Iris pigment epithelial cell (primary cell): ENCODE measurements at regions not wholly inside any gene's neighbourhood (a gene's known extent, or its start where the extent isn't known, plus 50 kb on each side); places are given as distances from the start of the nearest gene placed in this dataset.
A peak's percentile ranks its signal among the peaks of the same experiment; 100 is the strongest.

Source experiments
- DNase-seq: peaks from one replicate; pipeline ENCODE4 v3.0.0-alpha.2; 2011; ENCODE audit warnings: low read depth

DNA sequence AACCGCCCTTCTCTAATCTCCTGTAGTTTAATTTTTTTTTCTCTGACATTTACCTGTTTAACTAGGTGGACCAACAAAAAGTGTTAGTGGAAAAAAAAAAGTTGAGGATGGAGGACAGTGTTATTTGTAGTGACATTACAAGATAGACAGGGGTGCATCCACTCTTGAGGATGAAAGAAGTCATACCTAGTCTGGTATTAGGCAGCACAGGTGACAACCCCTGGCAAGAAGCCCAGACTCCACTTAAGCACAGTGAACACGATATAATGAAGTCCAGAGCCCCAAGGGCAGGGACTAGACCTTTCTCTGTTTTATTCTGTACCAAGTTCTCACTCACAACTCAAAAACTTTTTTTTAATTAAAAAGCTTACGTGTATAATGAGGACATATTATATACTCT, 268.4 kb downstream of the GPR37 start:
- no peak for DNase-seq

DNA sequence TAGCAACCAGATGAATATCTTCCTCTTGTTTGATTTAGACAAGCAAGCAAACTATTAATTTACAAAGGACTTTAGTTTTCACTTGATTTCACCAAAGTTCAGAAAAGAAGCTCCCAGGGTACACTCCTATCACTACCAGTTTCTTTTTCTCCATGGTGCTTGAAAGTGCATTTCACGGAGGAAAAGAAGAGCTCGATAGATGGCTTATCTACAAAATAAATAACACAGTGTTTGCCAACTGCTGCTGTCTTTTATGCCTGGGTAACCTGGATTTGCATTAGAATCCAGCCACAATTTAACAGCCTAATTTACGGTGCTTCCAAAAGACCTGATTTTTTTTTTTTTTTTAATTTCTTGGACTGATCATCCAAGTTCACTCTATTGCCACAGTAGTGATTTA, 275.7 kb downstream of the GPR37 start:
- DNase-seq, result no peak

DNA sequence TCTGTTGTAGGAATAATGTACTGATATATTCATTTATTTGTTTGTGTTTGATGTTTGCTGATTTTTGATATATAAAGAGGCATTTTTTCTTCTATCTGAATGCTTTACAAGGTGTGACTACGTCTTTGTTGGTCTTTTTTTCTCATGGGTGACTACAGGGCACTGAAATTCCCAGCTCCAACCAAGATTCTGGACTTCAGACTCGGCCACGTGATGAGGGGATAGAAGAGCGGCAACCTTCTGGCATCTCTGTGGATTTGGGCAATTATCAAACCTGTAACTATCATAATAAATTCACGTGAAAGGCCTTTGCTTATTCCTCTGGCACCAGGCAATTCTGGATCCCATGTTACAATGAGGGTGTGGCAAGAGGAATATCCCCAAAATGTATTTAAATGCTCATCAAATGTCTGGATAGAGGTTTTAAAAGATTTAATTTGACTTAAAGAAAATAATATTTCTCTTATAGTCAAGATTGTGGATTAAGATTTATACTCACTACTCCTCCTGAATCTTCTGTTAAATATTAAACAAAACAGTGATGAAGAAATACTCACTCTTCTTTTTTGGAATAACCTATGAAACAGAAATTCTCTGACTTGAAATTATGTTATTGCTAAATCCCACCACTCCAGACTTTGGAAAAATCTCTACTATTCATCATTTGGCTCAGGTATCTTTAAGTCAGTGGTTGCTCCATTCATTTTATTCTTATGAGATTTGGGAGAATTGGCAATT, 276.3 kb downstream of the GPR37 start:
- no peak for DNase-seq

DNA sequence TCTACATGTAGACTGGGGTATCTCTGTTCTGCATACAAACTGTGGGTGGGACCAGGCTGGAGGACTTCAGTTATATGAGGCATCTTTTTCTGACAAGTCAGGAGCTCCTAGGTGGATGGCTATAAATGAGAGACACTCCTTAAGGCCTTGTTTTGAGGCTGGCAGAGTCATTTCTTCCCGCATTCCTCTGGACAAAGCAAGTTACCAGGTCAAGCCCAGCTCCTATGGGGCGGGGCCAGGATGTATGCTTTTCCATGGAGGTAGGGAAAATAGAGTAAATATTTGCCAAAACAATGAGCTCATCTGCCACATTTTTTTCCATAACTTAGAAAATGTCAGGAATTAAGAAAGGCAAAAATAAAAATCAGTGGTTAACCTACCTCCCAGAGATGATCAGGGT, 283.4 kb downstream of the GPR37 start:
- no peak for DNase-seq

DNA sequence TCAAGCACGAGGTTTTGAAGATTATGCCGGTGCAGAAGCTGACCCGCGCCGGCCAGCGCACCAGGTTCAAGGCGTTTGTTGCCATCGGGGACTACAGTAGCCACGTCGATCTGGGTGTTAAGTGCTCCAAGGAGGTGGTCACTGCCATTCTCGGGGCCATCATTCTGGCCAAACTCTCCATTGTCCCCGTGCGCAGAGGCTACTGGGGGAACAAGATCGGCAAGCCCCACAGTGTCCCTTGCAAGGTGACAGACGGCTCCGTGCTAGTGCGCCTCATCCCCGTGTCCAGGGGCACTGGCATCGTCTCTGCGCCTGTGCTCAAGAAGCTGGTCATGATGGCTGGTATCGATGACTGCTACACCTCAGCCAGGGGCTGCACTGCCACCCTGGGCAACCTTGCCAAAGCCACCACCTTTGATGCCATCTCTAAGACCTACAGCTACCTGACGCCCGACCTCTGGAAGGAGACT, 284.7 kb downstream of the GPR37 start:
- no peak for DNase-seq

DNA sequence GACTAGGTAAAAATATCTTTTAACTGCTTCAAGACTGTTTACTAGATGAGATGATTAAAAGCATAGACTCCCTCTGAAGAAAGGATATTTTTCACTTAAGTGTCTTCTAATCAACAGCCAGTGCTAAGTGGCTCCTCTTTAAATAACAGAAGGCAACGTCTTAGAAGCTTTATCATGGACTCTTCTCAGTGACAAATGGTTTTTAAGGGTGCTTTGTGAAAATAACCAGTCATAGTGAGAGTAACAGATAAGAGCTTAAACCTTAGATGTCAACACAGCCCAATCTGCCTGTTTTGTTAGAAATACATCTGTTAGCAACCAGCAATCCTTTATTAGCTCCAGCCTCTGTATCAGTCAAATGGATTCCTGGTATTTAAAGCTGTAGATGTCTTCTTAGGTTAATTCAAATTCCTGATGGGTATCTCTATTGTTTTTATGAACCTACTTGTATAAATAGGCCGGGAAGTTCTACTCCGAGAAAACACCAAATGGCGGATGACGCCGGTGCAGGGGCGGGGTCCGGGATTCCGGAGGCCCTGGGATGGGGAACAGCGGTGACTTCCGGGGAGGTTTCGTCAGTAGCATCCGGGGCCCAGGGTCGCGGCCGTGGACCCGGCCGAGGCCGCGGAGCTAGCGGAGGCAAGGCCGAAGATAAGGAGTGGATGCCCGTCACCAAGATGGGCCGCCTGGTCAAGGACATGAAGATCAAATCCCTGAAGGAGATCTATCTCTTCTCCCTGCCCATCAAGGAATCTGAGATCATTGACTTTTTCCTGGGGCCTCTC, 285.4 kb downstream of the GPR37 start:
- DNase-seq, result no peak

DNA sequence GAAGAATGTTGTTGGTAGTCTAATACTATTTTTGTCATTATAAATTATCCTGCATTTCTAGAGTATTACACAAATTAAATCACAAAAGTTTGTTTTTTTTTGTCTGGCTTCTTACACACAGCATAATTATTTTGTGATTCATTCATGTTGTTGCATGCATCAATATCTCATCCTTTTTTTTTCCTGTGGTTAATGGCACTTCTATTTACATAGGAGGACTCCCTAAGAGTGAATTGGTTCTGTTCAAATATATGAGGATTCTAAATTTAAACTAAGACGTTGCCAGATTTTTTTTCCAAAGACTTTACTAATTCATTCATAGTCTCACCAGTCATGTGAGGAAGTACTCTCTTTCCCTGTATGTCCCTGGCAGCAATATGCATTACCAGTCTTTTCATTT, 303.3 kb downstream of the GPR37 start:
- peak; percentile 60 for DNase-seq

DNA sequence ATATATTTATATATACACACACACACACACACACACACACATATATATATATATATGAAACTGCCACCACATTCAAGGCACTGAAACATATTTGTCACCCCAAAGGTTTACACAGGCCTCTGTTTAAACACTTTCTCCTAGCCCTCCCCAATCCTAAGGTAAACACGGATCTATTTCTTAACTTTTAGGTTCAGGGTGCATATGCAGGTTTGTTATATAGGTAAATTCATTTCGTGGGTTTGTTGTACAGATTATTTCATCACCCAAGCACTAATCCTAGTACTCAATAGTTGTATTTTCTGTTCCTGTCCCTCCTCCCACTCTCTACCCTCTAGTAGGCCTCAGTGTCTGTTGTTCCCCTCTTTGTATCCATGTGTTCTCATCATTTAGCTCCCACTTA, 305.0 kb downstream of the GPR37 start:
- no peak for DNase-seq

DNA sequence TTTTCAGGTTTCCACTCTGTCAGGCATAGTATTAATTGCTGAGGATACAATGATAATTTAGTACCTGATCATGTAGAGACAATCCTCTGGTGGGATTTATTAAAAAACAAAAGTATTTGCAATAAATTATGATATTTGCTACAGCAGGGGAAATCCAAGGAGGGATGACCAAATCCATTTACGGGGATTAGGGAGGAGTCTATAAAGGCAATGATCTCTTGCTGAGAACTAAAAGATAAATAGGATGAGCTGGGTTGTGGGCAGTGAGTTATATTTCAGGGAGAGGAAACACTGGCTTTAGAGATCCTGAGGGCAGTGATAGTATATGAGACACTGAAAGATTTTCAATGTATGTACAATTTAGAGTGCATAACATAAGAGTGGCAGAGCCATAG, 305.5 kb downstream of the GPR37 start:
- DNase-seq, result no peak

DNA sequence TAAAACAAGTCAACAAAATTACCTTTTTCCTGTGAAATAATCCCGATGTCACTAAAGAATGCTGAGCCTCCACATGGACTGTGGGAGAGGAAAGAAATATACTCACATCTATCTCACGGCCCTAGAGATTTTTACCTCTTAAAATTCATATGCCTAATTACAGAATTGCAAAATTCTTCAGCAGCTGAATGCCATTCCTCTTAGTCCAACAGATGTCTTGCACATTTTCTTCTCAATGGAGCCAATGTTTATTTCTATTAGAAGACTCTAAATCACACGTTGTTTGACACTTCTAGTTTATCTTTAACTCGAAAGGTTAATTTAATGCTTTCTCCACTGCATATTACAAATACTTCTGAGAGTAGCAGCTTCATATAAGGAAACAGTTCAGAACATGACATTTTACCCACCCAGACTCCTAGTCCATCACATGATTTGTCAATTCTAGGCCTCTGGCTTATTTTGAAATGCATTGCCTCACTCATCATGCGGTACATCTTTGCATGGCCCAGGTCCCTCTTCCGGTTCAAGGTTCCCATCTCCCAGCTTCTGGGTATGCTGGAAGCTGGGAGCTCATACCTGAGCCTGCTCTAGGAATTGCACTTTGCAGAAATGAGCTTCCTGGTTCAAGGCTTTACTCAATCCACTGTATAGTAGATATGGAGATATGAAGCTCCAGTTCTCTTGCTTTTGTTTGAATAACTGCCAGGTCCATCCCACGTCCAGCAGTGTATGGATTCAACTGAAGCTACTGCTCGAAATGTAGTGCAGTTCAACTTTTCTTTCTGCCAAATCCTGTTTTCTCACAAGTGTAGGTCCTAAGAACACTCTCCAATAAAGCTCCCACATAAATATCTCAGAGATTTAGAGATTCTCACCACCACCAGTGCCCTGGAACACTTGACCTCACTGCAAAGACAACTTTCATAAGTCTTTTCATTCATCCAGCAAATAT, 306.2 kb downstream of the GPR37 start:
- DNase-seq, result peak; percentile 71

DNA sequence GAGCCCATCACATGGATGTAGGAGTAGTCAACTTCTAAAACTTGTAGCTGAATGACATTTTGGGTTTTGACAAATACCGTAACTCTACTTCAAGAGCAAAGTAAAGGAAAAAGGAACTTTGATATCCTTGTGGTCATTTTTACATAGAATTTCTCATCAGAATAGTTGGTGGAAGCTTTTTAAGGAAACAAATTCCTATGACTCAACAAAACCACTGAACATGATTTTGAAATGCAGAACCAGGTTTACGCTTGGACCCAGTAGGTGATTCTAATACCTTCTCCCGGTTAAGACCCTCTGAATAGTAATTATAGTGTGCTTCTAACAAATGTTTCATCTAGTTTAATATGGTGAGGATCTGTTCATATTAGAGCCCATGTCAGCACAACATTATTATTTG, 307.8 kb downstream of the GPR37 start:
- DNase-seq, result peak; percentile 54

DNA sequence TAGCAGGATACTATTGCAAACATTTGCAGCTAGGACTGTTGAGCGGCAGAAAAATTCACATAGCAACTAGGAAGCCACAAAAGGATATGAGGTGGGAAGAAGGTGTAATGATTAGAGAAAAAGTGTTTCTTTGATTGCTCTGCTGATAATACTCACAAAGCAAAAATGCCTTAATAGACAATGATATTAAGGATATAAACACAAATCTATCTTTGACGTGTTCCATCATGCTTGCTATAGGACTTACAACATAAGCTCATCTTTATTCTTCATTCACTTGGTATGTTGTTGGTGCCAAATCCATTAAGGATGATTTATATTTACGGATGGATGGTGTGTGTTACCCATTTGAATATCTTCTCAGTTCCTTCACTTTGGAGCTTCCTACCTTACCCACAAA, 309.3 kb downstream of the GPR37 start:
- DNase-seq, result no peak

DNA sequence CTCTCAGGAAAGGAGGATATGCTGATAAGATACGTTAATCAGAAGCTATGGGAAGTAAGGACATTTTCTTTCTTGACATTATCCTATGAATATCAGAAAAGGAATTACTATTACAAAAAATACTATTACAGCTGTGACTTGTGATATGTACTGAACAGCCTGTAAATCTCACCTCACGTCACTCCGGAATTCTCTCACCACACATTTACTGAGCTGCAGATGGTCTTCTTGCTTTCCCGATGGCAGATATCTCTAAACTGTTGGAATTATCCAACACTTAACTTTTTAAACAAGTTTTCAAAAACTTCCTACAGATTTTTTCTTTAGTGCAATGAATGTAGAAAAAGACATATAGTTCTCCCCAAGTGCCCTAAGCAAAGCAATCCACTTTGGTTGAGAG, 313.4 kb downstream of the GPR37 start:
- DNase-seq, result no peak

DNA sequence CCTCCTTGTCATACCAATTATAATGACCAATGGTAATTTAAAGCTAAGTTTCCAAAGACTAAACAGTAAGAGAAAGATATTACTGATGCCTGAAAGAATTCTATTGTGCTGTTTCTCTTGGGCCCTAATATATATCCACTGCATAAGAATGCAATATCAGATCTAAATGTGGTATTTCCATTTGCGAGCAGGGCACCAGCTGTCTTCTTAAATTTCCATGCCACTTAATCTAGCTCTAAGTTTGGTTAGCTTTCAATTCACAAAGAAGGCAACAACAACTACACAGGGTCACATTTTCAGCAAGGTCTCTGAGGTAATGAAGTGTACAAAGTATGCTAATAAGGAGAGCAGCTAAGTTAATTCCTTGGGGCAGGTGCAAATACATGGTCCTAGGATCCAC, 315.7 kb downstream of the GPR37 start:
- DNase-seq, result no peak

DNA sequence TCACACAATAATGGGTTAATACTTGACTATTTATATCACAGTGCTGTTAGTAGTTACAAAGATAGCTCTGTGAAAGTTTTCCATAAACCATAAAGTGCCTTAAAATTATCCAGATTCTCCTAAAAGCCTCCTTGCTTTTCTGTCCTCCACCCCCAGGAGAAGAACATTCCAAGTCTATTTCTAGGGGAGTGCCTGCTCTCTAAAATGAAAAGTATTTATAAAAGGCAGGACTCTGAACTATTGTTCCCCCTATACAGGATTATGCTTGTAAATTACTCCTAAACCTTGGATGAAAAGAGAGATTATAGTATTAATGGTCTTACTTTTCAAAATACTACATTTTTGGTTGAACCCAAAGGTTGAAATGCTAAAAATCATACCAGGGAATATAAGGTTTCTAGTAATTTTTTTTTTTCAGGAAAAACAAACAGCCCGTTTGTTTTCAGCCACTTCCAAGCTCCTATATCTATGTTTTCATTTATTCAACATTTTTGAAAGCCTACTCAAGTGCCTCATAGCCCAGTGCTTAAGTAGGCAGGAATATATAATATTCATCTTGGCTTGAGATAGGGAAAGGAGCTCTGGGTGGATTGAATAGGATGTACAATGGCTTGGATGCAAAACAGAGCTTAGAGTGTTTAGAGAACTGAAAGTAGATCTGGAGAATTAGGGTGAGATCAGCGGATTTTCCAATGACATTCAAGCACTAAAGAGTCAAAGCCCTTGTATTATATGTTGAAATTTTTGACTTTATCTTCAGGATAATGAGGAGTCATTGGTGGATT, 320.7 kb downstream of the GPR37 start:
- no peak for DNase-seq

DNA sequence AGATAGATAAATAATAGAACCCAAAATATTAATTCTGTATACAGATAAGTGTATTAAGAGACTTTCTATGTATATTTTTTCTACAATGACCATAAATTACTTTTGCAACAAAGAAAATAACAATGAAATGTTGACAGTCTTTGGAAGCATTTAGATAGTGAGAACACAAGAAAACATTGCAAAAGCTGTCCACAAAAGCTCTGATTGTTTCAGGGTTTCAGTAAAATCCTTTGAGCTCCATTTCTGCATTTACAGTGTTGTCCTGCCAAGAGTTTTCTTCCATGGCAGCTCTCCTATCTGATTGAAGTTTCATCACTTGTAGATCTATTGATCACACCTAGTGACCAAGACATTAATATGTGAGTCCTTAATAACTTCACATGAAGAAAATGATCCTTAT, 321.8 kb downstream of the GPR37 start:
- no peak for DNase-seq

DNA sequence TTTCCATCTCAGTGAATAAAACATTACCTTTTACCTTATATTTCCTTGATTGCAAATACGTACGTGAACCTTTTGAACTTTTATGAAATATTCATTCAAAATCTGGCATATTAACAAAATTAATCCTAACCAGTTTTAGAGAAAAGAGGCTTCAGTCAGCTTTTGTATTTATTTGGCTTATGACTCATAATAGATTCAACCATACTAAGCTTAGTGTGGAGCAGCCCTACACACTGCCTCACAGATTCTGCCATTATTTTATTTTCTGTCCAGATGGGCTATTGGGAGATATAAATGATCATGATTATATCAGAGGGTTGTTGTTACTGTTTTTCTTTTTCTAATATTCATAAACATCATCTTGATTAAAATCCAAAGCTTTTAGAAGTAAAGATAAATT, 325.5 kb downstream of the GPR37 start:
- peak; percentile 8 for DNase-seq

DNA sequence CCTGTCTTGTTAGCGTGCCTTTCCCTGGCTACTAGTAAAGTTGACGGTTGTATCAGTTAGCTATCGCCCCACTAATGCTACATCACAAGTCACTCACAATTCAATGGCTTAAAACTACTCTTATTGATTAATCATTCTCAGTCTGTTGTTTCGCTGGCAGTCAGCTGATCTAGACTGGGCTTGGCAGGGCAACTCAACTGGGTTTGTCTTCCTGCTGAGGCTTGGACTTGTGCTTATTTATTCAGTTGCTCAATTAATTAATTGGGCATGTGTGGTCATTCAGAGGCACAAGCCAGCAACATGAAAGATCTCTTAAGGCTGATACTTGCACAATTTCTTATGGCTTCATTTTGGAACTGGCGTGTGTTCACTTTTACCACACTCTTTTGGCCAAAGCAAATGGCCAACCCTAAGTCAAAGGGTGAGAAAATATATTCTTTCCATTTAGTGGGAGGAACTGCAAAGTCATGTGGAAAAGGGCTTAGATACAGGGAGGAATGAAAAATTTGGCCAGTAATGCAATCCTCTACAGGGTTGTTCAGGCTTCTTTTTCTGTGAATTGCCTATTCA, 333.5 kb downstream of the GPR37 start:
- no peak for DNase-seq

DNA sequence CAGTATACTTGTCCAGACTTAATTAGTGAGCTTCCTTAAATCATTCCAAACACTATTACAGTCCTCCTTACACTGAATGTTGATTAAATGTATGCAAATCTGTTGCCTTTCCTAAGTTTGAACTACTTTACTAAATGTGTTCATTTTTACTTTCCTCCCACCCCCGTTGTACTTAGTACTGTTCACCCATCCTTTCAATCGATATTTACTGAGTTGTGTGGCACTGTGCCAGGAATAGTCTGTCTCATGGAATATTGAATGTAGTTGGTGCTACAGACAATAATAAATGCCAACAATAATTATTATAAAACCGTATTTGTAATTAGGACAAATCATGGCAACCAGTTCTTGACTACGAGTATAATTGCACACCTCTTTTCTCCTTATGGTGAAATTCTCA, 335.7 kb downstream of the GPR37 start:
- no peak for DNase-seq

DNA sequence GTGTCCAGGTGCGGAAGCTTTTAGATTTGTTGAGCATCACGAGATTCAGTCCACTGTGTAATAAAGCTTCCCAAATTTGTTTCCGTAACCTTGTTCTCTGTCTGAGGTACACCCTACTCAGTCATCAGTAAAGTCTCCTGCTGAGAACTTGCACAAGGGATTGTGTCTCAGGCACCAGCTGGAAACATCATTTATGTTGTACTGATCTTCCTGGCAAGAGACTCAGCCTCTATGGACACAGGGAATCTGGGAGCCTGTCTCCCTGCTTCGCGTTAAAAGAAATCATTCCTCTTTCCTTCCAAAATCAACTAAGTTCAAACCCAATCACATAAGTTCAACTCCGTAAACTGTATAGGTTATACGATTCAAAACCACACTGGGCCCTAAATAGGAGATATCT, 336.8 kb downstream of the GPR37 start:
- no peak for DNase-seq

DNA sequence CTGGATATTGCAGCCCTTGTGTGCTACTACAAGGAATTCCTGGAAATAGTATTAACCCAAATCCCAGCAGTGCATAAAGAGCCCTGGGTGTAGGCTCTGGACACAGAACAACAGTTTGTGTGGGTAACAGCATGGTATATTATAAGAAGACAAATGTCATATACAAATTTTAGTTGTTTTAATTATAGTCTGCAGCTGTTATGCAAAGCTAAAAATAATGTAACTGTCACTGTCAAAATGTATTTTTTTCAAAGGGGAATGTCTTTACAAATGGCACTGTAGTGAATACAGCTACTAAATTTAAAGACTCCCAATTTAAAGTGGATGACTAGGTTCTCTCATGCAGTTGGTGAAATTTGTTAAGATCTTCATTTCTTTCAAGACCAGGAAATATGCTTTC, 339.0 kb downstream of the GPR37 start:
- DNase-seq, result no peak
